HG03097 (cell line): ENCODE measurements at regions not wholly inside any gene's neighbourhood (a gene's known extent, or its start where the extent isn't known, plus 50 kb on each side); places are given as distances from the start of the nearest gene placed in this dataset.
"Not testable (repeated sequence)": the region's sequence is repeated elsewhere in the genome, so short reads cannot be mapped to it uniquely, and the experiment has no call there.

Experiments
- ATAC-seq: cut with Tn5 transposase; IDR thresholded peaks from one replicate; pipeline ENCODE4 v1.9.1; 2021; ENCODE audit not compliant: unreplicated experiment, low FRiP score

DNA sequence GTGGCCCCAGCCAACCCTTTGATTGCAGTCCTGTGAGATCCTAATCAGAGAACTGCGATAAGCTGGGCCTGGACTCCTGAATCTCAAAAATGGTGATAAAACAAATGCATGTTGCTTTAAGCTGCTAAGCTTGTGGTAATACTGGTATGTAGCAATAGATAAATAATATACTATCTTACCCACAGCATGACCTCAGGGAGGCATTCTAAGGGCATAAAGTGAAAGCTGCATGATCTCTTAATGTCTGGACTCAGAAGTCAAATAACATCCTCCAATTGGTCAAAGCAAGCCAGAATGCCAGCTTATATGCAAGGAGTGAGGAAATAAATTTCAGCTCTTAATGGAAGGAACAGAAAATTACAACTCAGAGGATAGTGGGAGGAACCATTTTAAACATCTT, 246.1 kb downstream of the FSIP2 start:
- ATAC-seq = no peak

DNA sequence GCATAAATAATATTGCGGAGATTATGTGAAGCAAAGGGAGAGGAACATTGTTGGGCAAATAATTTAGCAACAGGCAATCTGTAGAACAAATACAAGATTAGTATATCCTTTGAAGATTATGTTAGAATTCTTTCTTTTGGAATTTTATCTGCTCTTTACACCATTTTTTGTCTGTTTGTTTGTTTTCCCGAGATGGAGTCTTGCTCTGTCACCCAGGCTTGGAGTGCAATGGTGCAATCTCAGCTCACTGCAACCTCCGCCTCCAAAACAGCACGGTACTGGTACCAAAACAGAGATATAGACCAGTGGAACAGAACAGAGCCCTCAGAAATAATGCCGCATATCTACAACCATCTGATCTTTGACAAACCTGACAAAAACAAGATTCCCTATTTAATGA, 250.3 kb downstream of the FSIP2 start:
- ATAC-seq = not testable (repeated sequence)

DNA sequence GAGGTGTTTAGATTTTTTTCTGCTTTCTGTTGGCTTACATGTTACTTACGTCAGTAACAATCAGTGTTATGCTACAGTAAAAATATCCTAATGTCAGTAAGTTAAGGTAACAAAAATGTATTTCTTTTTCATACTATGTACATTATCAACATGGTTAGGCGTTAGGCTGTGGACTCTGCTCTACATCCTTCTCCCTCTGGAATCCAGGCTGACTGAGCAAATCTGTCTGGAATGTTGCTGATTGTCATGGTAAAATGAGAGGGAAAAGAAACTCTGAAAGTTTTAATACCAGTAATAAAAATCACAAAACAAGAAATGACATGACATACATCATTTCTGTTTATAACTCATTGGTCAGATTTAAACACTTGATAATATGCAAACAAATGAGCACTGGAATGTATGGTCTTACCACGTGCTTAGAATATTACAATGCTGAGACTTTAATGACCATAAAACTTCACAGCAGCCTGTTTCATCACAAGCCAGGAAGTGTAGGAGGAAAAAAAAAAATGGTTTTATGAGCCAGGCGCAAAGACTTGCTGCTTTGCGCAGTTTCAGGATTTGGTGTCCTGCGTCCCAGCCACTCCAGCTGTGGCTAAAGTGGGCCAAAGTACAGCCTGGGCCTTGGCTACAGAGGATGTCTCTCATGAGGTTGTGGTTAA, 252.4 kb downstream of the FSIP2 start:
- ATAC-seq = no peak

DNA sequence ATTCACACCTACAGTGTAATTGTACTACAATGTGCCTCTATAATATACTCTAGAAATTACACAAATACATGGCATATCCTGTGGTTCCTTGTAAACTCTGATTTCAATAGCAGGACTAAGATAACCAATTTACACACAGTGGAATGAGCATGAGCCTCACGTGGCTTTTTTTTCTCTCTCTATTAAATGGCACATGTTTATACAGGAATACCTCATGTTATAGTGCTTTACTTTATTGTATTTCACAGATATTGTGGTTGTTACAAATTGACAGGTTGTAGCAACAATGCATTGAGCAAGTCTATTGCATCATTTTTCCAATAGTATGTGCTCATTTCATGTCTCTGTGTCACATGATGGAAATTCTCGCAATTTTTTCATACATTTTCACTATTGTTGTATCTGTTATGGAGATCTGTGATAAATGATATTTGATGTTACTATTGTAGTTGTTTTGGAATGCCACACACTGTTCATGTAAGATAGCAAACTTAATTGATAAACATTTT, 260.0 kb downstream of the FSIP2 start:
- no peak for ATAC-seq

DNA sequence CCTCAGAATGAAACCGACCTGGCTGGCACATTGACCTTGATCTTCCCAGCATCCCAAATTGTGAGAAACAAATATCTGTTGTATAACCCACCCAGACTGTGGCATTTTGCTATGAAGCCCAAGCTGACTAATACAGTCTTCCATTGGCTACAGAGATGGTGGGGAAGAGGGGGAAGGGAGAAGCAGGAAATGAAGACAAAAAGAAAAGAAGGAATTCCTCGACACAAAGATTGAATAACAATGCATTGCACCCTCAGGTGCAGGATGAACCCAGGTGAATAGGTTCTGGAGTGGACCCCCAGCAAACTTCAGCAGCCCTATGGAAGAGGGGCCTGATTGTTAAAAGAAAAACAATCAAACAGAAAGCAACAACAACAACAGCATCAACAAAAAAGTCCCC, 270.7 kb downstream of the FSIP2 start:
- no peak for ATAC-seq

DNA sequence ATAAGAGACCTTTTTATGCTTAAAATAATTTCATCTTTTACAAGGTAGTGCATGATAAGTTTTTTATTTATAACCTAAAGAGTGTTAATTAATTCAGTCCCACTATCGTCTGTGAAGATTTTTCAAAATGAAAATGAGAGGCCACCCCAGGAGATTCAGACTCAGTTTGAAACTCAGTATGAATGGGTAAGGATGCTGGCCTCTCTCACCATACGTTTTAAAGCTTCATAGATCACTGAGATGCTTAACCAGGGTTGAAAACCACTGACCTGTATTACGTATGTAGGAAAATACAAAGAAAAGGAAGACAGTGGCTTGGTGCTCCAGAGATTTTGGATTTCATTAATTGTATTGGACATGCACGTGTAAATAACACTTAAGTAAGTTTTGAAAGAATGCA, 278.7 kb downstream of the FSIP2 start:
- ATAC-seq = no peak

DNA sequence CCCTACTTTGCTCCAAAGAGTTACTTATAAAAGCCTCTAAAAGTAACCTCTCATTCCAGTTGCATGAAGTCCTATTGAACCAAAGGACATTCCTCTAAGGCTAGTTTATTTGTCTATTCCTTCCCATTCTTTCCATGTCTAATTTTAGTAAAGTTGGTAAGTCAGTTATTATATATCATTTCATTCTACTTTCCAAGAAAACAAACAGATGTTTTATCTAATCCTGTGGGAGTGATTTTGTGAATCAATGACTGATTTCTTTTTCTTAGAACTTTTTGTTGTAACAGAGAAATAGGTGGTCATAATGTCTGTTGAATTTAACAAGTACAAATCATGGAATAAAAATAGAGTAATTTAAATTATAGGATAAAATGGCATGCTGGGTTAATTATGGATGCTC, 286.3 kb downstream of the FSIP2 start:
- no peak for ATAC-seq

DNA sequence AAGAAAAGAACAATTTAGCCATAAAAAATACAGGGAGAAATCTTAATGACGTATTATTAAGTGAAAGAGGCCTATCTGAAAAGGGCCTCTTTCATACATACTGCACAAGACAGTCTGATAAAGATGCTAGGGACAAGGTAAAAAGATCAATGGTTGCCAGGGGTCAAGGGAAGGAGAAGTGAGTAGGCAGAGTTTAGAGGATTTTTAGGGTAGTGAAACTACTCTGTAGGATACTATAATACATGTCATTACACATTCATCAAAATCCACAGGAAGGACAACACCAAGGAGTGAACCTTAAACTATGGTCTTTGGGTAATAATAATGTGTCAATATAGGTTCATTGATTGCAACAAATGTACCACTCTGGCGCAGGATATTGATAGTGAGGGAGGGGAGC, 289.3 kb downstream of the FSIP2 start:
- no peak for ATAC-seq

DNA sequence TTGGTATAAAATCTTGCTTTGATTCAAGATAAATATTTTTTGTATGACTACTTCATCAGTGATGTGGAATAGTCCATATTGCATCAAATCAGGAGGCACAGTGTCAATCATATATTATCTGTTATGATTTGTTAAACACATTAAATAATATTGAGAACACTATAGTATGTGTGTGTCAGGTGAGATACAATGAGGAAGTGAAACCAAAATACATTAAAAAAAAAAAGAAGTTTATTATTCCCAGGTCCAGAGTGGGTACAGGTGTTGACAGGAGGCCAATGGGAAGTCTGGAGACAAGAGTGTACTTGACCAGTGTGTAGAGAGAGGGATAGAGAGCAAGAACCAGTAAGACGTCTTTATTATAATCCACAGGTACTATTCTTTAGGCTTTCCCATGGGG, 292.6 kb downstream of the FSIP2 start:
- ATAC-seq = no peak

DNA sequence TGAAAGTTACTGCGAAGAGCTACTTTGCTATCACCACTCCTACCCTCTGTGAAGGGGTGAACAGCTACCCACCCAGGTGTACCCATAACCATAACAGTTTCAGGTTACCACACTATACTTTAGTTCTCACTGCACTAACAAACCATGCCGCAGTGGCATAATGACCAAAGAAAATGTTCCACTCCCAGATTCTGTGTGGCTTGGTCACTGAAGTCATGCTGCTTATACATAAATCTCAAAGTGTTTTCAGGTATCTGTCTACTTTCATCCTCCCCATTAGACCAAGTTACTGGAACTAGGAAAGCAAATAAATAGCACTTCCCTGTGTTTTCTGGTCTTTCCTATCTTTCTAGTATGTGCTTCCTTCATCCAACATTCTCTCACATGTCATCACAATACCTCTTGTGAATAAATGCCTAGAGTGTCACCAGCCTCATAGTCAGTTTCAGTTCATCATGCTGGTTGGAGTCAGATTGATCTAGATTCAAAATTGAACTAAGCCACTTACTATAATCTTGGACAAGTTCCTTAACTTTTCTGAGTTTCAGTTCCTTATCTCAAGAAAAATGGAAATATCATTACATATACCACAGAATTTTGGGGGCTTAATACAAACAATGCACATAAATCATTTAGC, 293.6 kb downstream of the FSIP2 start:
- no peak for ATAC-seq

DNA sequence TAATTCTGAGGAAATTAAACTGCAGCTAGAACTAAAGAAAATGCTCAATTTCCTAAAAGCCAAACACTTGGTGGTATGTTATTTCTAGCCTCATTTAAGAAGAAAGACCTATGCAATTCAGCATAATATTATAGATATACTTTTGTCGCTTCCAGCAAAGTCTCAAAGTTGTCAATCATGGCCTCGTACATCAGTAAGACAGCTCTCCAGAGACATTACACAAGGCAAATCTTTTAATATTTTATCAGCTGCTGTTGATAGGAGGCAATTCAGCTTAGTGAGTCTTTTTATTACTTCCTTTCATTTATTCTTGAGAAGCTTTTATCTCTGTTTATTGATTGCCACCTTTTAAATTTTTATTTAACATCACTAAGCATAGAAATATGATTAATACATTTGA, 294.3 kb downstream of the FSIP2 start:
- ATAC-seq = no peak

DNA sequence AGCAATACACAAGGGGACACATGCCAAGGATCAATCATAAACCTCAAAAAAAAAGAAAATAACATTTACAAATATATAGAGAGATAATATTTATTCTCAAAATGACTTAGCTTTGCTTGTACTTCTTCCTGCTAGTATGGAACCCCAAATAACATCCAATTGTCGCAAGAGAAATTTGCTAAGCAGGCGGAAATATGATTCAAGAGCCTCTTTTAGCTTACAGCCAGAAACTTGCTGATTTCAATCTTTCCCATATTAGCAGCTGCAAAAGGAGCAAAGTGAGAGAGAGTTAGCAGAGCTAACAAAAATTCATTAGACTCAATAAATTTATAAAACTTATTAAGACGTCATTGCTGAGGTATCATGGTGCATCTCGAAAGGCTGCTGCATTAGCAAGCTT, 294.9 kb downstream of the FSIP2 start:
- no peak for ATAC-seq

DNA sequence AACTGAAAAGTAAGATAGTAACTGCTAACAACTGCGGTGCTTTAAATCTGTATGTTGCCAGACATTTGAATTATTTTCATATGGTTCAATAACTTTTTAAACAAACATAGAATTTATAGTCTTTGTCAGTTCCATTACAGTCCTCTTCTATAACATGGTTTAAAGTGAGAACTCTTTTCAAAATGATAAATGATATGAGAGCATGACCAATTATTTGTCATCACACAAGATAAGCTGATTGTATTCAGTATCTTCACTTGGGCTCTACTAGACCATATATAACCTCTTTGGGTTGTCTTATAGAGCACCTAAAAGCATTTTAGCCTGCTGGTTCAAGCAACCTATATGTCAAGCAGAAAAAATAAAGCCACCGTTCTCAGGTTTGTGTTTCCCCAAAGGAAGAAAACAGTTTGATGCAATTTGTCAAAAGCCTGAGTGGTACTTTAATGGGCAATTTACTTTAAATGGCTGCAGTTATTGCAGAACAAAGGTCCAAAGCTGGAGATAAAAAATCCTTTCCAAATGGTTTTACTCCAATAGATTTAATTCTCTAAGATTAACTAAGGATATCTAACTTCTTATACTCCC, 298.4 kb downstream of the FSIP2 start:
- ATAC-seq = no peak

DNA sequence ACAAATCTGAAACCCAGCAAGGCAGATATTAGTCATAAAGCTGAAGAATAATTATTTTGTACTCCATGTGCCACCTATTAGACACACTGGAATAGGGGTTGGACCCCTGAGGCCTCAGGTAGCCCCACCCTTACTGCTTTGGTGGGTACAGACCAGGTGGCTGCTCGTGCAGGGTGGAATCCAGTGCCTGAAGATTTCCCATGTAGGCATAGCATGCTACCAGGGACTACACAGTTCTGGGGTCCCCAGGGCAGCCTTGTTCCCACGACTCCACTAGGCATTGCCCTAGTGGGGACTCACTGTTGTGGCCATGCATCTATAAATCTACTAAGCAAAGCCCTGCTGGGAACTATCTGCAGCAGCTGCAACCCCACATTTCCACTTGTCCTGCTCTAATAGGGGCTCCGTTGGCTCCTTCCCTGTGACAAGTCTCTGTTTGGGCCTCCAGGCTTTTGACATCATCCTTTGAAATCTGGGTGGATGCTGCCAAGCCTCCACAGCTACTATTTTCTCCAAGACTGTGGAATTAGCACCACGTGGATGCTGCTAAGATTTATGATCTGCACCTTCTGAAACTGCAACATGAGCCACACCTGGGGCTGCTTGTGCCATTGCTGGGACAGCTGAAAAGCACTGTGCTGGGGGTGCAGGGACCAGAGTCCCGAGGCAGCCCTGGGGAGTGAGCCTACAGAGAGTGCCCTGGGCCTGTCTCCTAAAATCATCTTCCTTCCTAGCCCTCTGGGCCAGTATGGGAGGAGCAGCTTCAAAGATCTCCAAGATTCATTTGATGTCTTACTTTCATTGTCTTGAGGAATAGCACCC, 303.8 kb downstream of the FSIP2 start:
- ATAC-seq = no peak

DNA sequence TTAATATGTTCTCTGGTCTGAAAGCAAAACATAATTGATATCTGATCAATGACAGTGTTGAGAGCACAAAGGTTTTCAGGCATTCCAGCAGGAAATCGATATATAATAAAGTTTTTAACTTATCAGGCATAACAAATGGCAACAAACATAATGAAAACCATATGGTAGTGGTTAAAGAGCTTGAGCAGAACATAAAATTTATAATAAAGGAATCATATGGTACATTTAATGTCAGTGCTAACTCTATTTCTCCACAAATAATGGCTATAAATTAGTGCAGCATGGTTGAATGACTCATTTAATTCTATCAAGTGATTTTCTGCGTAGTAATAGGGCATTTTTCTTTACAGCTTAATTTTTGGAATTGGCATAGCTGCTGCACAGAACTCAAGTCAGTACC, 306.2 kb downstream of the FSIP2 start:
- no peak for ATAC-seq

DNA sequence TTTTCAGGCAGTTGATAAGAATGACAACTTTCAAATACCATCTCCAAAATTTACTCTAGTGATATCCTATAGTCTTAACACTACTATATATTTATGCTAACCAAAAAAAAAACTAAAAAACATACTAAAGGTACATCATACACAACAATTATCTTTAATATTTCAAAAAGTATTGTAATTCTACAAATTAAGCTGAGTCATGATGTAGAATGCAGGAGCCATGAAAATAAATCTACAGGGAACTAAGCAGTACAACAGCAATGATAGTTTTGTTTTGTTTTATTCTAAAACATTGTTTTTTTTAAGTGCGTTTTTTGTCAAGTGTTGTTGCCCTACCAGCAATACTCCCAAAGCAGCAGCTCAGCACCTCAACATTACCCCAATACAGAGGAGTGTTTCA, 314.3 kb downstream of the FSIP2 start:
- no peak for ATAC-seq

DNA sequence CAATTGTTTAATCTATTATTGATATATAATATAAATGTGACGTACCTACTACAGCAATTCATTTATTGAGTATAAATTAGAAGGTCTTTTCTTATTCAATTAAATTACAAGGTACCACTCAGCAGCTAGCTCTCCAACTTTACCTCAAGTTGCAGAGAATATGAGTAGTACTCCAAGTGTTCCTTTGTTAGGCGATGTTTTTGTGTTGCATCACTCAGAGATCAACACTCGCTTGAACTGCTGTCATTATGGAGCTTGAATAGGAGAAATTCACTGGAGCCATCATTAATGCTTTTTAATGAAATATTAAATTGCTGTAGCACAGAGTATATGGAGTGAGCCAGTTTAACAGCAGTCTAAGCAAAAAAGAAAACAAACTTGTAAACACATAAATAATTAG, 320.0 kb downstream of the FSIP2 start:
- ATAC-seq = no peak

DNA sequence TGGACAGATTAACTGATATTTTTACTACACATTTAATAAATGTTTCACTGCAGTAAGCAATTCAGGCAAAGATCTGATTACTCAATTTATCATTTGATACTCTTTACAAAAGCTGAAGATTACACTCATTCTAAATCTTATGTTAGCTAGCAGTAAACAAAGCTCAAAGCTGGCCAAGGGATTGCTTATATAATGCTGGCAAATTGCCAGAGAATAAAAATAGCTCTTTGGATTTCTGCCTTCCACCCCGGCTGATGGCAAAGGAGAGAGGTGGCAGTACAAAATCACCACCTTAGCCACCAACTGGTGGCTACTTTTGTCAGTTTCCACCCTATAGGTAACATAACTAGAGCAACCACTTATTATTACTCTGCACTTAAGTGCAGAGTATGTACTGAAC, 320.5 kb downstream of the FSIP2 start:
- no peak for ATAC-seq

DNA sequence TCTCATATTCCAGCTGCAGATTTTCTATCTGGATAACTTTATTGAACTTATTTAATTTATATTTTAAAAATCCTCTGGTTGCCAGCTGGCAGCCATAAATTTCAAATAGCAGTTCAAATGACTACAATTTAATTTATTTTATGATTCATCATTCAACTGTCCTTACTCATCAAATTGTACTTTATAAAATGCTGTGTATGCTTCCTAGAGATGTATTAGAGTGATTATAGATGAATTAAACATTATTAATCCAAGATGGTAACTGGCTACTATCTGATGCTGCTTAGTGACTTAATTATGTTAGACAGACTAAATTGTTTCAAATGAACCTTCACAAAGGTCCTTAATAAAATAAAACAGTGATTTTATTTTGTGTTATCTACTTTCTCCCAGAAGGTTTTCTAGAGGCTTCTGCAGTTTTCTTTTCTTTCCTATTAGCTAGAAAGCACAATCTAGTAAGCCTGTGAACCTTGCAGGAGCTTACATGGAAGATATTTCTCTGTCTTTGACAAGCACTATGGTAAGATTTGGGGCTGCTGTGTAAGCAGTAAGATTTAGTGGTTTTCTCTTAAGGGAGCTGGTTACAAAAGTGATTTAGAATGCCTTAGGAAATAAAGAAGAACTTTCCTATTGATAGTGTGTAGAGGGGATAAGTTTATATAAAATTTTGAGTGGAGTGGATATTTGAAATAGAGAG, 322.3 kb downstream of the FSIP2 start:
- no peak for ATAC-seq

DNA sequence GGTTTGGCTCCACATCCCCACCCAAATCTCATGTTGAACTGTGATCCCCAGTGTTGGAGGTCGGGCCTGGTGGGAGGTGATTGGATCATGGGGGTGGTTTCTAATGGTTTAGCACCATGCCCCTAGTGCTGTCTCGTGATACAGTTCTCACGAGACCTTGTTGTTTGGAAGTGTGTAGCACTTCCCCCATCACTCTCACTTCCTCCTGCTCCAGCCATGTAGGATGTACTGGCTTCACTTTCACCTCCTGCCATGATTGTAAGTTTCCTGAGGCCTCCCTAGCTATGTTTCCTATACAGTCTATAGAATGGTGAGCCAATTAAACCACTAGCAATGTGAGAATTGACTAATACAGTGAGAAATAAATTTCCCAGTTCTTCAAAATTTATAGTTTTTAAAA, 325.9 kb downstream of the FSIP2 start:
- no peak for ATAC-seq

DNA sequence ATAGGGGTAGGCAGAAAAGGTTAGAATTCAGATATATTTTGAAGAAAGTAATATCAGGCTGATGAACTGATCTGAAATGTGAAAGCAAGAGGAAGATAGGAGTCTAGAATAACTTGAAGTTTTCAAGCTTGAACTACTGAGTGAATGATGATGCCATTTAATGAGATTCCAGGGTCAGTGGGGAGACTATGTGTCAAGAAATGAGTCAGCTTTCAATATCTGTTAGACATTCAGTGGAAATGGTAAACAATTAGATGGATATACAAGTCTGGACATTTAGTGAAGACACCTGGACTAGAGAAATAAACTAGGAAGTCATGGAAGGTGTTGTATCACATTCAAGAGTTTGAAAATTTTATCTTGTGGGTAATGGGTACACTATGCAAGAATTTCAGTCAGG, 326.9 kb downstream of the FSIP2 start:
- no peak for ATAC-seq
